ENCODE measurements at regions not wholly inside any gene's neighbourhood (a gene's known extent, or its start where the extent isn't known, plus 50 kb on each side); places are given as distances from the start of the nearest gene placed in this dataset.

GRCh38 chr3:107142171-107142570 lies 235.1 kb upstream of the CCDC54 start:
- peak overlapping the region; percentile 77 to 95 (median 83) for H3K27ac Mint-ChIP-seq
- H3K9me3 Mint-ChIP-seq = peaks cover 23% of the 10 kb centered on the region
- H3K36me3 Mint-ChIP-seq (ENCODE audit: low read depth) = peaks cover 4% of the 10 kb centered on the region
- TF ChIP-seq, protein P1, sequence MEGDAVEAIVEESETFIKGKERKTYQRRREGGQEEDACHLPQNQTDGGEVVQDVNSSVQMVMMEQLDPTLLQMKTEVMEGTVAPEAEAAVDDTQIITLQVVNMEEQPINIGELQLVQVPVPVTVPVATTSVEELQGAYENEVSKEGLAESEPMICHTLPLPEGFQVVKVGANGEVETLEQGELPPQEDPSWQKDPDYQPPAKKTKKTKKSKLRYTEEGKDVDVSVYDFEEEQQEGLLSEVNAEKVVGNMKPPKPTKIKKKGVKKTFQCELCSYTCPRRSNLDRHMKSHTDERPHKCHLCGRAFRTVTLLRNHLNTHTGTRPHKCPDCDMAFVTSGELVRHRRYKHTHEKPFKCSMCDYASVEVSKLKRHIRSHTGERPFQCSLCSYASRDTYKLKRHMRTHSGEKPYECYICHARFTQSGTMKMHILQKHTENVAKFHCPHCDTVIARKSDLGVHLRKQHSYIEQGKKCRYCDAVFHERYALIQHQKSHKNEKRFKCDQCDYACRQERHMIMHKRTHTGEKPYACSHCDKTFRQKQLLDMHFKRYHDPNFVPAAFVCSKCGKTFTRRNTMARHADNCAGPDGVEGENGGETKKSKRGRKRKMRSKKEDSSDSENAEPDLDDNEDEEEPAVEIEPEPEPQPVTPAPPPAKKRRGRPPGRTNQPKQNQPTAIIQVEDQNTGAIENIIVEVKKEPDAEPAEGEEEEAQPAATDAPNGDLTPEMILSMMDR (IDR thresholded peaks at IDR 0.05; ENCODE audit: unreplicated experiment in 3 of 3) = no peak
- H3K4me1 Mint-ChIP-seq = peaks cover 35% of the 10 kb centered on the region
- no peaks in the 10 kb centered on the region for H3K27me3 Mint-ChIP-seq (ENCODE audit: low read depth)
- H3K4me3 Mint-ChIP-seq = no peak overlapping the region

GRCh38 chr3:107142786-107143575 lies 234.3 kb upstream of the CCDC54 start:
- Mint-ChIP-seq H3K4me1 (peaks cover 35% of the 10 kb centered on the region), H3K9me3 (peaks cover 23% of the 10 kb centered on the region), H3K27ac (peak overlapping the region; percentile 77 to 95 (median 83)), H3K4me3 (no peak overlapping the region), H3K36me3 (ENCODE audit: low read depth) (peaks cover 4% of the 10 kb centered on the region), H3K27me3 (ENCODE audit: low read depth) (no peaks in the 10 kb centered on the region)
- TF ChIP-seq, protein P1 (IDR thresholded peaks at IDR 0.05; ENCODE audit: unreplicated experiment in 3 of 3) = no peak

- Mint-ChIP-seq H3K36me3 (ENCODE audit: low read depth) (no peaks in the 10 kb centered on the region), H3K4me1 (peaks cover 8% of the 10 kb centered on the region), H3K27me3 (ENCODE audit: low read depth) (no peaks in the 10 kb centered on the region), H3K27ac (no peak overlapping the region), H3K9me3 (peaks cover 15% of the 10 kb centered on the region), H3K4me3 (no peak overlapping the region)
- TF ChIP-seq, protein P1 (IDR thresholded peaks at IDR 0.05; ENCODE audit: unreplicated experiment in 3 of 3) = no peak
Measured at GRCh38 chr3:107150675-107151074, 226.6 kb upstream of the CCDC54 start.

GRCh38 chr3:107153981-107154380 lies 223.3 kb upstream of the CCDC54 start:
- Mint-ChIP-seq H3K36me3 (ENCODE audit: low read depth) (peaks cover 2% of the 10 kb centered on the region), H3K4me1 (peaks cover 8% of the 10 kb centered on the region), H3K9me3 (peaks cover 30% of the 10 kb centered on the region), H3K27ac (no peak overlapping the region), H3K4me3 (no peak overlapping the region), H3K27me3 (ENCODE audit: low read depth) (no peaks in the 10 kb centered on the region)
- TF ChIP-seq, protein P1 (IDR thresholded peaks at IDR 0.05; ENCODE audit: unreplicated experiment in 3 of 3) = no peak

GRCh38 chr3:107172411-107172810 lies 204.8 kb upstream of the CCDC54 start:
- H3K27ac Mint-ChIP-seq = no peak overlapping the region
- peaks cover 66% of the 10 kb centered on the region for H3K9me3 Mint-ChIP-seq
- H3K27me3 Mint-ChIP-seq (ENCODE audit: low read depth) = no peaks in the 10 kb centered on the region
- H3K4me1 Mint-ChIP-seq = no peaks in the 10 kb centered on the region
- TF ChIP-seq, protein P1 (IDR thresholded peaks at IDR 0.05; ENCODE audit: unreplicated experiment in 3 of 3) = no peak
- H3K36me3 Mint-ChIP-seq (ENCODE audit: low read depth) = no peaks in the 10 kb centered on the region
- H3K4me3 Mint-ChIP-seq = no peak overlapping the region

DNA sequence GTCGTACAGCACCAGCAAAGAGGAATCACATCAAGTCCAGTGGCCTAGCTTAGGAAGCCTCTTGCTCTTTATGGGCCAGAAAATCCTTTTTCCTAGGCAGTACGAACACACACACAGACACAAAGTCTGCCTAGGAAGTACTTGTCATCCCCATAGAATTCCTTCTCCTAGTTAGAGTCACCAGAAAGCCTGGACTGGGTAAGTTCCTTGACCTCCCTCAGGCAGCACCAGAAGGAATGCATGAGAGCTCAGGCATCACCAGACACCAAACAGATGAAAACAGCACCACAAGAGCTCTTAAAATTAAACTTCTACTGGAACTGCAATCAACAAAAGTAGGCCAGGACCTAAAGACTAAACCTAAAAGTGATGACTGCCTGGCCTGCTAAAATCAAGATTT lies 192.9 kb upstream of the CCDC54 start:
- Mint-ChIP-seq H3K27ac (no peak overlapping the region), H3K4me3 (no peak overlapping the region), H3K9me3 (peaks cover 5% of the 10 kb centered on the region), H3K4me1 (no peaks in the 10 kb centered on the region), H3K27me3 (ENCODE audit: low read depth) (no peaks in the 10 kb centered on the region), H3K36me3 (ENCODE audit: low read depth) (no peaks in the 10 kb centered on the region)
- TF ChIP-seq, protein P1 (IDR thresholded peaks at IDR 0.05; ENCODE audit: unreplicated experiment in 3 of 3) = no peak
